ENCODE measurements at regions not wholly inside any gene's neighbourhood (a gene's known extent, or its start where the extent isn't known, plus 50 kb on each side); places are given as distances from the start of the nearest gene placed in this dataset.

GRCh38 chr20:6704132-6704861 is 63.2 kb upstream of the BMP2 start:
- TF ChIP-seq ZNF274 (IDR thresholded peaks at IDR 0.05; ENCODE audit: low read depth, low read length) (no peak), YY1 (IDR thresholded peaks at IDR 0.05; ENCODE audit: insufficient read depth, insufficient read length) (no peak), SUZ12 (IDR thresholded peaks at IDR 0.05; ENCODE audit: extremely low read depth, insufficient read depth, insufficient read length) (no peak)

Measured in NT2/D1 (cell line).